Mesenchymal stem cell (in vitro differentiated cells and primary cell): ENCODE measurements at regions not wholly inside any gene's neighbourhood (a gene's known extent, or its start where the extent isn't known, plus 50 kb on each side); places are given as distances from the start of the nearest gene placed in this dataset.

ENCODE experiments used
- DNase-seq: peaks from one replicate; pipeline ENCODE4 v3.0.0-alpha.2; 2013
- H2AFZ ChIP-seq: one replicate; pipeline ENCODE4 v1.6.1; 2013; ENCODE audit warnings: low read depth, mild to moderate bottlenecking, control low read depth, inconsistent platforms, low read length, moderate library complexity
- H2AK5ac ChIP-seq: 2 replicates; pipeline ENCODE4 v1.6.1; 2013; ENCODE audit warnings: low read length, moderate library complexity, mild to moderate bottlenecking, inconsistent platforms; ENCODE audit not compliant: severe bottlenecking
- H2BK120ac ChIP-seq: one replicate; pipeline ENCODE4 v1.6.1; 2013; ENCODE audit warnings: low read depth, mild to moderate bottlenecking, inconsistent platforms, low read length, moderate library complexity
- H2BK12ac ChIP-seq, 2 experiments: one replicate each; pipeline ENCODE4 v1.6.1; 2013; ENCODE audit warnings: inconsistent platforms in 2 of 2, low read length in 2 of 2, mild to moderate bottlenecking in 2 of 2, moderate library complexity in 2 of 2, control low read depth in 1 of 2
- H2BK15ac ChIP-seq: one replicate; pipeline ENCODE4 v1.6.1; 2013; ENCODE audit warnings: mild to moderate bottlenecking, low read depth, inconsistent platforms; ENCODE audit not compliant: poor library complexity, severe bottlenecking
- H2BK5ac ChIP-seq: 2 replicates; pipeline ENCODE4 v1.6.1; 2013; ENCODE audit warnings: low read depth, mild to moderate bottlenecking, low read length, control low read depth, inconsistent platforms; ENCODE audit not compliant: poor library complexity, severe bottlenecking
- H3K14ac ChIP-seq, 2 experiments: one replicate each; pipeline ENCODE4 v1.6.1; 2013; ENCODE audit warnings: inconsistent platforms in 2 of 2, low read length in 2 of 2, control low read depth in 1 of 2, mild to moderate bottlenecking in 1 of 2, moderate library complexity in 1 of 2
- H3K18ac ChIP-seq, 2 experiments: one replicate each; pipeline ENCODE4 v1.6.1; 2013; ENCODE audit warnings: inconsistent platforms in 2 of 2, low read length in 2 of 2, control low read depth in 1 of 2, low read depth in 1 of 2, mild to moderate bottlenecking in 1 of 2
- H3K23ac ChIP-seq, 2 experiments: one replicate each; pipeline ENCODE4 v1.6.1; 2013; ENCODE audit warnings: inconsistent platforms in 2 of 2, low read length in 2 of 2, mild to moderate bottlenecking in 2 of 2, moderate library complexity in 2 of 2, control low read depth in 1 of 2
- H3K27ac ChIP-seq: 2 replicates; pipeline ENCODE4 v1.5.1; 2013; ENCODE audit warnings: mild to moderate bottlenecking, moderate library complexity, low read length, control low read depth, inconsistent platforms; ENCODE audit not compliant: poor library complexity, severe bottlenecking
- H3K27me3 ChIP-seq, 2 experiments: 2 replicates each; pipeline versions ENCODE4 v1.6.1 to v1.7.0; 2013; ENCODE audit warnings: low read length in 2 of 2, mild to moderate bottlenecking in 2 of 2, moderate library complexity in 2 of 2, control low read depth in 1 of 2, inconsistent platforms in 1 of 2; ENCODE audit not compliant: control insufficient read depth in 1 of 2, insufficient read depth in 1 of 2
- H3K36me3 ChIP-seq, 2 experiments: 2 replicates each; pipeline versions ENCODE4 v1.6.1 to v1.7.0; 2013; ENCODE audit warnings: low read length in 2 of 2, control low read depth in 1 of 2, inconsistent platforms in 1 of 2, low read depth in 1 of 2, mild to moderate bottlenecking in 1 of 2; ENCODE audit not compliant: insufficient read depth in 2 of 2, control insufficient read depth in 1 of 2
- H3K4ac ChIP-seq, 2 experiments: one replicate each; pipeline ENCODE4 v1.6.1; 2013; ENCODE audit warnings: inconsistent platforms in 2 of 2, low read length in 2 of 2, mild to moderate bottlenecking in 2 of 2, moderate library complexity in 2 of 2, control low read depth in 1 of 2, low read depth in 1 of 2
- H3K4me1 ChIP-seq: 2 replicates; pipeline ENCODE4 v1.6.1; 2013; ENCODE audit warnings: low read depth, low read length, control low read depth; ENCODE audit not compliant: control insufficient read depth, insufficient read depth
- H3K4me2 ChIP-seq: 2 replicates; pipeline ENCODE4 v1.6.1; 2013; ENCODE audit warnings: low read length, mild to moderate bottlenecking, inconsistent platforms; ENCODE audit not compliant: poor library complexity, severe bottlenecking
- H3K4me3 ChIP-seq, 2 experiments: 2 replicates each; pipeline versions ENCODE4 v1.5.1 to v1.7.0; 2013; ENCODE audit warnings: low read length in 2 of 2, mild to moderate bottlenecking in 2 of 2, control low read depth in 1 of 2, low read depth in 1 of 2; ENCODE audit not compliant: insufficient read depth in 1 of 2
- H3K79me1 ChIP-seq: replicated peaks from 2 replicates; pipeline ENCODE4 v1.6.1; 2013; ENCODE audit warnings: mild to moderate bottlenecking, control low read depth, low read length, inconsistent platforms; ENCODE audit not compliant: poor library complexity, severe bottlenecking
- H3K9ac ChIP-seq: 2 replicates; pipeline ENCODE4 v1.7.0; 2013; ENCODE audit warnings: mild to moderate bottlenecking, low read length, moderate library complexity
- H3K9me3 ChIP-seq: 2 replicates; pipeline ENCODE4 v1.7.0; 2013; ENCODE audit warnings: mild to moderate bottlenecking, low read length; ENCODE audit not compliant: control insufficient read depth
- H4K8ac ChIP-seq: one replicate; pipeline ENCODE4 v1.6.1; 2013; ENCODE audit warnings: inconsistent platforms, mild to moderate bottlenecking, low read length, moderate library complexity
- H4K91ac ChIP-seq: one replicate; pipeline ENCODE4 v1.6.1; 2013; ENCODE audit warnings: mild to moderate bottlenecking, low read length, inconsistent platforms
- WGBS: methylation state at CpG from one replicate; pipeline ENCODE4 v1.1.7; 2013; ENCODE audit warnings: mixed read lengths; 5-methylcytosine and 5-hydroxymethylcytosine counted together

- 61% methylated on average over 3 of the region's 4 CpGs for WGBS
Observed at GRCh38 chr3:67311440-67311839, 313.3 kb downstream of the KBTBD8 start.

GRCh38 chr3:67312155-67312554 lies 314.0 kb downstream of the KBTBD8 start:
- Histone ChIP-seq H2AK5ac (no peak overlapping the region), H3K9me3 (no peaks in the 10 kb centered on the region)
- WGBS: 37% methylated on average over 3 of the region's 3 CpGs

More at GRCh38 chr3:67311440-67311839, 313.3 kb downstream of the KBTBD8 start:
- Histone ChIP-seq H3K36me3 (no peaks in the 10 kb centered on the region), H3K4me1 (no peaks in the 10 kb centered on the region), H4K91ac (no peak overlapping the region), H3K4me3 (no peak overlapping the region), H3K18ac (no peak overlapping the region), H4K8ac (no peak overlapping the region), H2BK120ac (no peak overlapping the region), H2BK5ac (no peak overlapping the region), H3K9me3 (no peaks in the 10 kb centered on the region), H3K14ac (no peak overlapping the region), H3K79me1 (no peaks in the 10 kb centered on the region), H3K4ac (no peak overlapping the region), H2AK5ac (no peak overlapping the region), H2BK12ac (no peak overlapping the region), H3K27me3 (no peaks in the 10 kb centered on the region), H2BK15ac (no peak overlapping the region), H3K23ac (no peak overlapping the region), H2AFZ (no peak overlapping the region), H3K9ac (no peak overlapping the region), H3K27ac (no peak overlapping the region), H3K4me2 (no peak overlapping the region)
- no peak for DNase-seq

GRCh38 chr3:67318162-67318561 lies 320.1 kb downstream of the KBTBD8 start:
- Histone ChIP-seq H2AFZ (no peak overlapping the region), H3K4me3 (no peak overlapping the region), H4K91ac (no peak overlapping the region), H3K9ac (no peak overlapping the region), H3K23ac (no peak overlapping the region), H3K36me3 (no peaks in the 10 kb centered on the region), H3K79me1 (no peaks in the 10 kb centered on the region), H3K9me3 (peaks cover 6% of the 10 kb centered on the region), H3K18ac (no peak overlapping the region), H3K14ac (no peak overlapping the region), H2BK12ac (no peak overlapping the region), H2AK5ac (no peak overlapping the region), H3K27ac (no peak overlapping the region), H3K4me2 (no peak overlapping the region), H2BK15ac (no peak overlapping the region), H3K27me3 (no peaks in the 10 kb centered on the region), H2BK5ac (no peak overlapping the region), H4K8ac (no peak overlapping the region), H2BK120ac (no peak overlapping the region), H3K4me1 (no peaks in the 10 kb centered on the region), H3K4ac (no peak overlapping the region)
- no peak for DNase-seq
- 80% methylated on average over 2 of the region's 2 CpGs for WGBS

More at GRCh38 chr3:67312155-67312554, 314.0 kb downstream of the KBTBD8 start:
- Histone ChIP-seq H3K18ac (no peak overlapping the region), H3K4ac (no peak overlapping the region), H4K8ac (no peak overlapping the region), H2AFZ (no peak overlapping the region), H2BK5ac (no peak overlapping the region), H2BK15ac (no peak overlapping the region), H3K36me3 (no peaks in the 10 kb centered on the region), H2BK12ac (no peak overlapping the region), H3K23ac (no peak overlapping the region), H3K14ac (no peak overlapping the region), H3K4me1 (no peaks in the 10 kb centered on the region), H3K4me2 (no peak overlapping the region), H4K91ac (no peak overlapping the region), H3K27me3 (no peaks in the 10 kb centered on the region), H3K27ac (no peak overlapping the region), H2BK120ac (no peak overlapping the region), H3K79me1 (no peaks in the 10 kb centered on the region), H3K9ac (no peak overlapping the region), H3K4me3 (no peak overlapping the region)
- no peak for DNase-seq

GRCh38 chr3:67324554-67324953 lies 326.4 kb downstream of the KBTBD8 start:
- H3K4ac ChIP-seq: no peak overlapping the region
- H3K4me1 ChIP-seq: no peaks in the 10 kb centered on the region
- H4K8ac ChIP-seq: no peak overlapping the region
- no peak overlapping the region for H2BK5ac ChIP-seq
- H3K4me2 ChIP-seq: no peak overlapping the region
- DNase-seq: no peak
- no peak overlapping the region for H2AK5ac ChIP-seq
- H2BK120ac ChIP-seq: no peak overlapping the region
- no peak overlapping the region for H2AFZ ChIP-seq
- no peak overlapping the region for H3K18ac ChIP-seq
- no peak overlapping the region for H3K23ac ChIP-seq
- H3K9ac ChIP-seq: no peak overlapping the region
- H2BK12ac ChIP-seq: no peak overlapping the region
- H3K36me3 ChIP-seq: no peaks in the 10 kb centered on the region
- H2BK15ac ChIP-seq: no peak overlapping the region
- H4K91ac ChIP-seq: no peak overlapping the region
- H3K79me1 ChIP-seq: no peaks in the 10 kb centered on the region
- H3K4me3 ChIP-seq: no peak overlapping the region
- H3K9me3 ChIP-seq: peaks cover 7% of the 10 kb centered on the region
- no peak overlapping the region for H3K14ac ChIP-seq
- no peak overlapping the region for H3K27ac ChIP-seq
- no peaks in the 10 kb centered on the region for H3K27me3 ChIP-seq
